Mucosa of descending colon (tissue), 3 donors: ENCODE measurements at regions not wholly inside any gene's neighbourhood (a gene's known extent, or its start where the extent isn't known, plus 50 kb on each side); places are given as distances from the start of the nearest gene placed in this dataset.
A peak's percentile ranks its signal among the peaks of the same experiment; 100 is the strongest.

Experiments used
- ATAC-seq: fragments of 200-7000 bp; cut with Tn5 transposase; one replicate; pipeline ENCODE4 v1.9.1; 2020; ENCODE audit warnings: mild to moderate bottlenecking, moderate library complexity
- DNase-seq, 3 donors: peaks; one replicate each; pipeline ENCODE4 v3.0.0-alpha.2; 2020
- H3K36me3 ChIP-seq: fragments of 200-600 bp; one replicate; pipeline ENCODE4 v1.8.0; 2021; ENCODE audit warnings: low read depth, mild to moderate bottlenecking
- H3K4me1 ChIP-seq: fragments of 200-600 bp; one replicate; pipeline ENCODE4 v1.8.0; 2021; ENCODE audit warnings: low read depth, mild to moderate bottlenecking
- H3K4me3 ChIP-seq: fragments of 200-600 bp; one replicate; pipeline ENCODE4 v1.8.0; 2021; ENCODE audit warnings: mild to moderate bottlenecking
- H3K9me3 ChIP-seq: fragments of 200-600 bp; one replicate; pipeline ENCODE4 v1.8.0; 2021; ENCODE audit warnings: mild to moderate bottlenecking
- CTCF ChIP-seq: fragments of 200-600 bp; IDR thresholded peaks from one replicate; pipeline ENCODE4 v1.8.0; 2022; ENCODE audit warnings: antibody characterized with exemption, mild to moderate bottlenecking
- intact Hi-C, 2 donors: fragments of 100-400 bp; cut with DNase I in 1 of 2; cut with micrococcal nuclease in 1 of 2; formaldehyde crosslinking; loops; one replicate each; pipeline versions ENCODE4 v1.11.0 to v1.11.1; 2022; cut with DNase I, micrococcal nuclease
- donor health status: DM: no; HTN: no; CAD: no; lungs with moderate emphysema.
- donor health status: DM: no; HTN: no; CAD: no.
- donor health status: DM: no; HTN: yes; CAD: no.

- intact Hi-C loops, result no loop called here
- no peaks in the 10 kb centered on the region for H3K4me1 ChIP-seq
- DNase-seq (no peak), ATAC-seq (no peak)
- no peak for TF ChIP-seq CTCF
- H3K9me3 ChIP-seq, result peaks cover 60% of the 10 kb centered on the region
- no peaks in the 10 kb centered on the region for H3K36me3 ChIP-seq
- H3K4me3 ChIP-seq, result no peak overlapping the region
Measured at GRCh38 chr19:57052081-57052480, 67.7 kb upstream of the USP29 start.

DNA sequence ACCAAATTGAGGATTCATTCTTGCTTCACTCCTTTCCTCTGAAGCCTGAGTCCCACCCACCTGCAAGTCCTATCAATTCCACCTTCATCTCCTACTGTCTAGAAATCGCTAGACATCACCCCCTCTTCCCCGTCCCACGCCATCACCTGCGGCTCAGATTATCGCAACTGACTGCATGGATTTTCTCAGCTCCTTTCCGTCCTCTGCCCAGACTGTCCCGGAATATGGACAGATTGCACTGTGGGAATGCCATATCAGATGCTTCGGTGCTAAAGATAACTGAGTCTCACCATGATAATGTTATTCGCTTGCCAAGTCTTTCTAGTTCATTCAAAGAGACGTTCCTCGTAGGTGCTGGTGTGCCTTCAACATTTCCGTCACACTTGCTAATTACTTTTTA, 66.4 kb upstream of the USP29 start:
- intact Hi-C loops, result no loop called here
- ATAC-seq, result no peak
- Histone ChIP-seq H3K36me3 (no peaks in the 10 kb centered on the region), H3K9me3 (peaks cover 56% of the 10 kb centered on the region), H3K4me1 (no peaks in the 10 kb centered on the region), H3K4me3 (no peak overlapping the region)
- no peak for TF ChIP-seq CTCF
- DNase-seq, result no peak

- Histone ChIP-seq H3K36me3 (no peaks in the 10 kb centered on the region), H3K4me3 (no peak overlapping the region), H3K4me1 (no peaks in the 10 kb centered on the region), H3K9me3 (peaks cover 56% of the 10 kb centered on the region)
- ATAC-seq (no peak), DNase-seq (no peak)
- TF ChIP-seq CTCF, result no peak
- intact Hi-C loops, result no loop called here
Measured at GRCh38 chr19:57055956-57056355, 63.8 kb upstream of the USP29 start.

GRCh38 chr19:57057036-57057686, 62.6 kb upstream of the USP29 start:
- peak in 2 of 3 donors; percentile 39 to 60 for DNase-seq
- TF ChIP-seq CTCF, result no peak
- intact Hi-C loops, result no loop called here
- H3K9me3 ChIP-seq, result peaks cover 63% of the 10 kb centered on the region
- H3K4me1 ChIP-seq, result no peaks in the 10 kb centered on the region
- H3K4me3 ChIP-seq, result no peak overlapping the region
- peak; percentile 34 for ATAC-seq
- H3K36me3 ChIP-seq, result no peaks in the 10 kb centered on the region

- ATAC-seq, result no peak
- Histone ChIP-seq H3K9me3 (peaks cover 67% of the 10 kb centered on the region), H3K4me1 (no peaks in the 10 kb centered on the region), H3K36me3 (no peaks in the 10 kb centered on the region), H3K4me3 (no peak overlapping the region)
- no peak for DNase-seq
- TF ChIP-seq CTCF, result no peak
- intact Hi-C loops, result no loop called here
Measured at GRCh38 chr19:57058871-57059270, 60.9 kb upstream of the USP29 start.

- intact Hi-C loops, result no loop called here
- Histone ChIP-seq H3K9me3 (peaks cover 75% of the 10 kb centered on the region), H3K4me3 (no peak overlapping the region), H3K4me1 (no peaks in the 10 kb centered on the region), H3K36me3 (no peaks in the 10 kb centered on the region)
- no peak for DNase-seq
- ATAC-seq, result no peak
- no peak for TF ChIP-seq CTCF
Measured at GRCh38 chr19:57063070-57063469, 56.7 kb upstream of the USP29 start.
